ENCODE measurements at regions not wholly inside any gene's neighbourhood (a gene's known extent, or its start where the extent isn't known, plus 50 kb on each side); places are given as distances from the start of the nearest gene placed in this dataset.
"Not testable (repeated sequence)": the region's sequence is repeated elsewhere in the genome, so short reads cannot be mapped to it uniquely, and the experiment has no call there.

DNA sequence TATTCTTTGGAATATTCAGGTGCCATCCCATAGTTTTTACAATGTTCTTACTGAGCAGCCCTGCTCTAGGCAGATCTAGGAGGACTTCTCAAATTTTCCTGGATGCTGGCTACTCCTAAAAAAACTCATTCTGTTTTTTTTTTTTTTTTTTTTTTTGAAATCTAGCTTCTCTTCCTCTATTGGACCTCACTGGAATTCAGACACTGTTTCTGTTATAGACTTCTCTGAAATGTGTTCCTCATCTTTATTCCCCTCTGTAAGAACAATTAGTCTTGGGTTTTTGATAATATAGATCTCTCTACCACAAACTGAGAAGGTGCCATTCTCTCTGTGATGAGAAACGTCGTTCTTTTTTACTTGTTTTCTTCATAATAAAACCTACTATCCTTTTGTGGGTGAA, 115.3 kb upstream of the CCND2 start:
- DNase-seq (ENCODE audit: low read depth in 4 of 4, low spot score in 2 of 4) = no peak

DNA sequence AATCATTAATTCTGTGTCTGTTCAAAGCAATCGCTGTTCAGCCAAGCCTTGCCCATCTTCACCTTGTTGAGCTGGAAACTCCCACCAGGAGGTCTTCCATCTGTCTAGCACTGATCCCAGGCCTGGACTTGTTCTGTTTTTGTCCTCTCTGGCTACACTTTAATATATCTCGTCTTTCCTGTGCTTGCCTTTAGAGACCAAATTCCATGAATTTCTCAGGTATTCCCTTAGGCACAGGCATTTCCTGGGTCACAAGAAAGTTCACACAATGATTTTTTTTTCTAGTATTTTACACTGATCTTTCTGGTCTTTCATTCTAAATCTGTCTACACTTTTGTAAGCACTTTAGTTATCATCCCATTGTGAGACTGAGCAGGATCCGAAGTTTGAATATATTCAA, 116.4 kb upstream of the CCND2 start:
- DNase-seq (ENCODE audit: low read depth in 4 of 4, low spot score in 2 of 4) = no peak

DNA sequence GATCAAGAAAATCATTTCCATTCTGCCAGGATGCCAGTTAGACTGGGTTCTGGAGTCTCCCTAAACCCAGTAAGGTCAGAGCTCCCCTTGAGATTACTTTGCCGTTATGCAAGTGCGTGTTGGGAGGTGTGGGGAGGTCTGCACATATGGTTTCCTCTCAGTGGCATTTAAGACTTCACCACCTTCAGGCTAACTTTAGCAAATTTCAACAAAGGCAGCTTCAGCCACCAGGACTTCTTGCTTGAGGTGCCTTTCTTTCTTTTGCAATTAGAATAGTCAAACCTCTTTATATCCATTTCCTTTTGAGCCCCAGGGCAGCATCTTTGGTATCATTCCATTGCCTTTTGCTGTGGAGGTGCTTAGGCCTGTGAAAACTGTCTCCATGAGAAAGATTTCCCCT, 117.2 kb upstream of the CCND2 start:
- DNase-seq (ENCODE audit: low read depth in 4 of 4, low spot score in 2 of 4) = no peak

DNA sequence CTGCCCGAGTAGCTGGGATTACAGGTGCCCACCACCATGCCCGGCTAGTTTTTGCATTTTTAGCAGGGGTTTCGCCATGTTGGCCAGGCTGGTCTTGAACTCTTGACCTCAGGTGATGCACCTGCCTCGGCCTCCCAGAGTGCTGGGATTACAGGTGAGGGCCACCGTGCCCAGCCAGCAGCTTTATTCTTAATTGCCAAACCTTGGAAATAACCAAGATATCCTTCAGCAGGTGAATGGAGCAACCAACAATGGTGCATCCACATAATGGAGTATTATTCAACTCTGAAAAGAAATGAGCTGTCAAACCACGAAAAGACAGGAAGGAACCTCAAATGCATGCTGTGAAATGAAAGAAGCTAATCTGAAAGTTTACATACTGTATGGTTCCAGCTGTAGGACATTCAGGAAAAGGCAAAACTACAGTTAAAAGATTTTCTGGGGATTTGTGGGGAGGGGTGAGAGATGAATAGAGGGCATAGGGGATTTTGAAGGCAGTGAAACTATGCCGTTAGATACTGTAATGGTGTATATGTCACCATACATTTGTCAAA, 118.8 kb upstream of the CCND2 start:
- DNase-seq (ENCODE audit: low read depth in 4 of 4, low spot score in 2 of 4) = no peak

DNA sequence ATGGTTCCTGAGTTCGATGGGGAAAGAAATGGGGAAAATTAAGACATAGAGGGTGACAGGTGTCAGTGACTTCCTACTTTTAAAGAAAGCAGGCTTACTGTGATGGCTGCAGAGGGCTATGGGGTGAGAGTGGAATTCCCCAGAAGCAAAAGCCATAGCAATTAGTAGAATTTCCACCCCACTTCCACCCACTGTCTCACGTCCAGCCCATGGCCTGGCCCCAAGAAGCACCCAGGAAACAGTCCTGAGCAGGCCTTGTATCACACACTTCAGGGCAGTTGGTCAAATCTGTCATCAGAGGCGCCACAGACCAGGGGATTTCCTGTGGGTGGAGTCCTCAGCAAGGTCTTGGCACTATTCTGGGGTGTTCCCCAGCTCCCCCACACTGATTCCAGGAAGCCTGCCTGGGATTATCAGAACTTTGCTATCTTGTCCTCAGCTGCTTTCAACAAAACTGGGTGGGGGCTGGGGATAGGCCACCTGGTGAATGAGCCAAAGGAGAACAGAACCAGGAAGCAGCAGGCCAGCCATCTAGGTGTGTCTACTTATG, 120.1 kb upstream of the CCND2 start:
- DNase-seq (ENCODE audit: low read depth in 4 of 4, low spot score in 2 of 4) = no peak

DNA sequence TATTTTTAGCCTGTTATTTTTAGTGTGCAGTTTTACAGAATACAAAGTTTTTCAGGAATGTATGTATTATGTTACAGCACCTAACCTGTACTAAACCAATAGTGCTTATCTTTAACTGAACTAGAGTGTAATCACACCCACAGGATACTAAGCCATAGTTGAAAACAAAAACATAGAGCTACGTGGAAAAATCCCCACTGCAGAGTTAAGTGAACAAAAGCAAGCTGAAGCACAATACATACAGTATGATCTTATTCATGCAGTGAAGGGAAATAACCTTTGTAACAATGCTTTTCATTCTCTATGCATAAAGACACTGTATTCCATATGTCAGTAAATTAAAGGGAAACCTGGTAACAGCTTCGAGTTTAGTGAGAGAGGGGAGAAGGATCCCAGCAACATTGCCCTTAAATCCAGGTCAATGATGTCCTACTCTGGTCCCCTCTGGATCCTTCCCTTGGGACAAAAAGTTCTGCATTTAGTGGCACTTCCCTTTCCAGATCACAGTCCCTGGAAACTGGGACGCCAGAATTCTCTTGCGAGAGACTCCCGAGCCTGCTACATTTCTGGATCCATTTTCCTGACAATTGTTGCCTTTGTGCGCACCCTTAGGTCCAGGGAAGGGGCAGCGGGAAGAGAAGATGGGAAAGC, 121.3 kb upstream of the CCND2 start:
- no peak for DNase-seq (ENCODE audit: low read depth in 4 of 4, low spot score in 2 of 4)

DNA sequence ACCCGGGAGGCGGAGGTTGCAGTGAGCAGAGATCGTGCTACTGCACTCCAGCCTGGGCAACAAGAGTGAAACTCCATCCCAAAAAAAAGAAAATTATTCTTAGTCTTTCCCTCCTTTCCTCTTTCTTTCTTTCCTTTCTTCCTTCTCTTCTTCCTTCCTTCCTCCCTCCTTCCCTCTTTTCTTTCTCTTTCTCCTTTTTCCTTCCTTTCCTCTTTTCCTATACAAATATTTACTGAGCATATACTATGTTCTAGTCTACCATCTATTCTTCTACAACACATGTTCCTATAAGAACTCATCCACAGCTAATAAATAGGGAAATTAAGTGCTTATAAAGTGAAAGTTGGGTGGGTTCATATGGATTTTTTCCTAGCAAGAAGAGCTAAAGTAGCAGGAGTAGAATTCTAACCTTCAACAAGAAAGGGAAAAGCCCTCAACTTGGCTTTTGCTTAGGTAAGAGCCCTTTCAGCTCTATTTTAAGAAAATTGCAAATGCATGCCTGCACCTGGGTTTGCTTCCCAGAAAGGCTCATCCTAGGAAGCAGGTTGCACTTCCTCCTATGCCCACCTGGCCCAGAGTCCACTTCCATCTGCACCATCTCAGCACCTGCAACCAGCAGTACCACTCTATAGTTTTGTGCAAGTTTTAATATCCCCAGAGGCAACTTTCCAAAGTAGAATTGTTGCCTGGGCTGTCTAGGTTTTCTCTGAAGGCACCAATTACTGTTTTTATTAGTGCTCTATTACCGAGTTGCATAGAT, 122.0 kb upstream of the CCND2 start:
- no peak for DNase-seq (ENCODE audit: low read depth in 4 of 4, low spot score in 2 of 4)

DNA sequence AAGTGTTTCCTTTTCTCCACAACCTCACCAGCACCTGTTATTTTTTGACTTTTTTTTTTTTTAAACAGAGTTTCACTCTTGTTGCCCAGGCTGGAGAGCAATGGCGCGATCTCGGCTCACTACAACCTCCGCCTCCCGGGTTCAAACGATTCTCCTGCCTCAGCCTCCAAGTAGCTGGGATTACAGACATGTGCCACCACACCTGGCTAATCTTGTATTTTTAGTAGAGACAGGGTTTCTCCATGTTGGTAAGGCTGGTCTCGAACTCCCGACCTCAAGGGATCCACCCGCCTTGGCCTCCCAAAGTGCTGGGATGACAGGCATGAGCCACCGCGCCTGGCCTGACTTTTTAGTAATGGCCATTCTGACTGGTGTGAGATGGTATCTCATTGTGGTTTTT, 123.2 kb upstream of the CCND2 start:
- DNase-seq (ENCODE audit: low read depth in 4 of 4, low spot score in 2 of 4) = not testable (repeated sequence)

DNA sequence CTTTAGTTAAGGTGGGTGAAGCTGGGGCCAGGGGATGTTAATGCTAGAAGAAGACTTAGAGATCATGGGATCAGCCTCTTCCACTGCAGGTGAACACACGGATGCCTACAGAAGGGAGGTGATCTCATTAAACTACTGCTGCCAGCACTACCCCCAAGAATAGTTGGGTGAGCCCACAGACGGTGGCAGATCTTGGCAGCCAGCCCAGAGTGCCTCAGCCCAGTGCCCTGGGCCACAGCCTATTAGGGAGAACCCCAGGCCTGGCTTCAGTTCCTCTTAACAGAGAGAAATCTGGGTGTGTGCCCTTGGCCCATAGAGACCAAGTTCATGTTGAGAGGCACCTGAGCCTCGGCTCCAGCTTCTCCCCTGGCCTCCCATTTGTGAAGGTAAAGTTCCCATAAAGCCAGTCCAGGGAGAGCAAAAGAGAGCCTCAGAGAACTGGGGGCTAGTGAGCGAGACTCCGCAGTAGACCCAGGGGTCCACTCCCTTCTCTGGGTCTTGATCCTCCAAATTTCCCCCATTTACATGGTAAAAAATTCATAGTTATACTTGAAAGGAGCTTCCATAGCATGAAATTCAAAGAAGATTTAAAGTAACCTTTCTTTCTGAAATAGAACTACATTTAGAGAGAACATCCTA, 125.0 kb upstream of the CCND2 start:
- no peak for DNase-seq (ENCODE audit: low read depth in 4 of 4, low spot score in 2 of 4)

DNA sequence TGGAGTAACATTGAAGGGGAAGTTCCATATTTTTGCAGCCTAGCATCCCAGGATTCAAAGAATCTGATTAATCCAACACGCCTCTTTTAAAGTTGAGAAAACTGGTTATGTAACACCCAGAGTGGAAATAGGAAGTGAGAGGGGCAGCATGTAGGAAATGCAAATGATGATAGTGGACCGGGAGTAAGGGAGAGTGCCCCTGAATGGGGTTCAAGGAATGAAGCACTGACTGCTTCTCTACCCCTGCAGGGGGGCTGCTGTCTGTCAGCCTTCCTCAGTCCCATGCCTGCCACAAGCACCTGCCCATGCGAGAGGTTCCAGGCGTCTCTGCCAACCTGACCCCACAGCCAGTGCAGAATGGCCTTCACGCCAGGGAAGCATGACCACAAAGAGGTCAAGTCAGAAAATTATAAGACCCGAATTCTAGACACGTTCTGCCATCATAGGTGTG, 126.5 kb upstream of the CCND2 start:
- DNase-seq (ENCODE audit: low read depth in 4 of 4, low spot score in 2 of 4) = no peak

DNA sequence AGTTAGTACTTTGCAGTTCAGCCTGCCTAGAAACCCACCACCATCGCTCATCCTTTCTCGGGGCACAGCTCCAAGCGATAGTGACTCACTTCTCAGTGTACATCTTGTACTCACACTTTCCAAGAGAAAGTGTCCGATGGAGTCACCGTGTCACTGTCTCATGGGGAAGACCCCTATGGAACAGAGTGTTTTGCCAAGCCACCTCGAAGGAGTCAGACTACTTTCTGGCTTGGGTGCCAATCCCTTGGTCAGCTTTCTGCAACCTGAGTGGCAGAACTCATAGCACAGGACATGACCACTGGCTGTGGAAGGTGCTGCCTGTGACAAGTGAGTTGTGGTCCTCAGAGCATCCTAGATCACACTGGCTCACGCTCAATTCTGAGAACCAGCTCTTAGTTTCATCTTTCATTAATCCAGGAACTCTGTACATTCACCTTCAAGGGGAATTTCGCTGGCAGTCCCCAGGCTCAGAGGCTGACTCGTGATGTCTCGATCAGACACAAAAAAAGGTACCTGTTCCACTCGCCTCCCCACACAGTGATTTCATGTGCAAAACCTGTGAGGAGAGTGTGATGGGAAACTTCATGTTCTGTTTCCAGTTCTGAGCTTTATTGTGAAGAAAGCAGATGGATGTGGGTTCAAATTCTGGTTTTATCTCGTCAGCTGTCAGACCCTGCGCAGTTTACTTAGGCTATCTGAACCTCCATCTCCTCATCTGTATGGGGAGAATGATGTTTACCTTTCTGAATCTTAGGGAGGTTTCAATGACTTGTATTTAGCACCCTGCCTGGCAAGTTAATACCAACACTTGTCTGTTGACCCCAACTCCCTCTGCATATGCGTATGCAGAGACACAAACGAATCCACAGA, 127.3 kb upstream of the CCND2 start:
- no peak for DNase-seq (ENCODE audit: low read depth in 4 of 4, low spot score in 2 of 4)

DNA sequence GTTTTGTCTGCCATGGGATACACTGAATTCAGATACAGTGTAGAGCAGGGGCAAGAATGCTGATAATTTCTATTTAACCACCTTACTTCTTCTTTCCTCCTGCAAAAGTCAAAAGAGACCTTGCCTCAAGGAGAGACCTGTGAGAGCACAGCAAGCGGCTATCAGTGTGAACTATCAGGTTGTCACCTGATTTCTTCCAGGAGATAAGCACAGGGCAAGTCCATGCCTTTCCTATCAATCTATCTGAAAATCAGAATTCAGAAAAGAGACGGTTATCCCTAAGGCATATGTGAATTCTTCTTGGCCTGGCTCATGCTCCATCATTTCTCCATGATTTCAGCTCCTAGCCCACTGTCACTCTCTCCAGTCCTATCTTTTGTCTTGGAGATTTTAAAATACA, 128.9 kb upstream of the CCND2 start:
- no peak for DNase-seq (ENCODE audit: low read depth in 4 of 4, low spot score in 2 of 4)

DNA sequence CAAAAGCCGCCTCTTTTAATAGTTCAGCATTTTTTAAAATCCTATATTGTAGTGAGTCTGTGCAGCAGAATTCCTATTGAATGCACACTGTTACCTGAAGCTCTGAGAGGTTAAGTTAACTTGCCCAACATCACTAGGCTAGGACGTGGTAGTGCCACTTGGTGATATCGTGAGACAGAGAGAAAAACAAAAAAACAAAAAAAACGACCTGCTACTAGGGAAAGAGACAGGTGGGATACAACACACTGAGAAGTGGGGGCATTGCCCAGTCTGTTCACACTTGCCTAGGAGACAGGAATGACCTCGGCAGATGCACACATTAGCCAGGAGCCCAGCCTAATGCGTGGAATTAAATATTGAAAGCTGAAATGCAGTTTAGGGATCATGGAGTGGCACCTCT, 129.7 kb upstream of the CCND2 start:
- no peak for DNase-seq (ENCODE audit: low read depth in 4 of 4, low spot score in 2 of 4)

DNA sequence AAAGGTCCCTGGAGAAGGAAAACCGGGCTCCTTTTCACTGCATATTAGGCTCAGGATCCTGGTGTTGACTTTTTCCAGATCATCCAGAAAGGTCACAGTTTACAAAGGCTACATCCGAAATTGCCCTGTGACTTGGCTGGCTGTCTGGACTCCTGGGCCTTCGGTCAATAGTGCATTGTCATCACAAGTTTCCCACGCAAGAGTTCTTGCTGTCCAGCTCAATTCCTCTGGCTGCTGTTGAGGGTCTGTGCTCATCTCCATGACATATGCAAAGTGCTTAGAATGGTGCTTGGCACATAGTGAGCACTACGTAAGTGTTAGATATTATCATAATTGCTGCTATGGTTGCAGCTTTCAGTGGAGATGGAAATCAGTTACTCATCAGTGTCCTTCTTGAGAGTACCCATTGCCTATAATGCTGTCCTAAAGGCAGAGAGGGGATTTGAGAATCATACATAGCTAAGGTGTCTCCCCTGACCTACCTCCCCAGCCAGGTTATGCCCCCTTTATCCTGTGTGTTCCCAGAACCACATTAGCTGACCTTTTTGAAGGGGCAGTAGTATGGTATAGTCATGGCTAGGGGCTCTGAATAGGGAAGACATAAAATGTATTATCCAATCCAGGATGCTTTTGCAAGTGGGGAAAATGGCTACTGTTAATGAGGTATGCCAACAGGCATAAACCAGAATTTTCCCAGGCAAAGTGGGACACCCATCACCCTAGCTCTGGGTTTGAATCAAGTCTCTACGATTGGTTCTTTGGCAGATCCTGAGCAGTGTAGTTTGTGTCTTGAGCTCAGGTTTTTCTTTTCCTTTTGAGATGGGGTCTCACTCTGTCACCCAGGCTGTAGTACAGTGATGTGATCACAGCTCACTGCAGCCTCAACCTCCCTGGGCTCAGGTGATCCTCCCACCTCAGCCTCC, 132.0 kb upstream of the CCND2 start:
- DNase-seq (ENCODE audit: low read depth in 4 of 4, low spot score in 2 of 4) = no peak

DNA sequence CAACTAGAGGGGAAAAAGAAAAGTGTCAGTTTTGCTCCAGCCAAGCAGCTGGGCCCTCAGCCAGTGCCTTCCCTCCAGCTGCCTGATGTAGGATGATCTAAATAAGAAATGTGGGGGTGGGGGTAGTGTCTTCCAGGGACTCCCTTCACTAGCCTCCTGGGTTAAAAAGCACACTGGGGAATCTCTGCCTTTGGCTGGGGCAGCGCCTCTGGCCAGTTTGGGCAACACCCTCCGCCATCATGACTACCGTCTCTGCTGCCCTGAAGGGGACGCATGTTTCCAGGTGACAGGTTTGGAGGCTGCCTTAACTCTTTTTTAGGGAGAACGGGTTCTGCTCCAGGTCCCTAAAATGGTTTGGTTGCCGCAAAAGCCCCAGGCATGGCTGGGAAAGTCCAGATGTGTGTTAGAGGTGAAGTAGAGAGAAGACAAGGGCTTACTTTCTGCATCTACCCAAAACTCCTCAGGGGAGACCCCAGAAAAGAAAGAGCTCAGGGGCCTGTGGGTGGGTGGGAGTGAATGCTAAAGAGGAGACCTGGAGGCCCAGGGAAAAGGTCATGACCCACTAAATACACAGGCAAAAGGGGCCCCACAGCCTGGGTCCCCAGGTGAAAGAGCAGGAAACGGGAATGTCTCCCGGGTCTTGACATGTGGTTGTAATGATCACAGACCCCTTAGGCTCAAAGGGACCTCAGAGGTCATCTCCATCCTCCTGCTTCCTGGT, 132.8 kb upstream of the CCND2 start:
- no peak for DNase-seq (ENCODE audit: low read depth in 4 of 4, low spot score in 2 of 4)

DNA sequence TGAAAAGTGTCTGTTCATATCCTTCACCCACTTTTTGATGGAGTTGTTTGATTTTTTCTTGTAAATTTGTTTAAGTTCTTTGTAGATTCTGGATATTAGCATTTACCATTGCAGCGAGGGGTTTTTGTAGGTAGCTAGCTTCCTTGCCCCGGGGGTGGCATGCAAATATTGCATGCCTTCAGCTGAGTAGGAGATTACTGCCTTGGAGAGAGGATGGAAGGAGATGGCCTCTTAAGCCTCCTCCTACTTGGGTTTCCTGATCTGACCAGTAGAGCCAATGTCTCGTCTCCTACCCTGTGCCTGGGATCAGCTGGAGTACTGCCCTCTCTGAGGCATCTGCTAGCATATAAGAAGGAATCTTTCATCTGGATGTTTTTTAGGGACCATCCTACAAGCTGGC, 134.4 kb upstream of the CCND2 start:
- no peak for DNase-seq (ENCODE audit: low read depth in 4 of 4, low spot score in 2 of 4)

DNA sequence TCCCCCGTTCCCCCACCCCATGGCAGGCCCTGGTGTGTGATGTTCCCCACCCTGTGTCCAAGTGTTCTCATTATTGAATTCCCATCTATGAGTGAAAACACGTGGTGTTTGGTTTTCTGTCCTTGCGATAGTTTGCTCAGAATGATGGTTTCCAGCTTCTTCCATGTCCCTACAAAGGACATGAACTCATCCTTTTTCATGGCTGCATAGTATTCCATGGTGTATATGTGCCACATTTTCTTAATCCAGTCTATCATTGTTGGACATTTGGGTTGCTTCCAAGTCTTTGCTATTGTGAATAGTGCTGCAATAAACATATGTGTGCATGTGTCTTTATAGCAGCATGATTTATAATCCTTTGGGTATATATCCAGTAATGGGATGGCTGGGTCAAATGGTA, 135.0 kb upstream of the CCND2 start:
- not testable (repeated sequence) for DNase-seq (ENCODE audit: low read depth in 4 of 4, low spot score in 2 of 4)

DNA sequence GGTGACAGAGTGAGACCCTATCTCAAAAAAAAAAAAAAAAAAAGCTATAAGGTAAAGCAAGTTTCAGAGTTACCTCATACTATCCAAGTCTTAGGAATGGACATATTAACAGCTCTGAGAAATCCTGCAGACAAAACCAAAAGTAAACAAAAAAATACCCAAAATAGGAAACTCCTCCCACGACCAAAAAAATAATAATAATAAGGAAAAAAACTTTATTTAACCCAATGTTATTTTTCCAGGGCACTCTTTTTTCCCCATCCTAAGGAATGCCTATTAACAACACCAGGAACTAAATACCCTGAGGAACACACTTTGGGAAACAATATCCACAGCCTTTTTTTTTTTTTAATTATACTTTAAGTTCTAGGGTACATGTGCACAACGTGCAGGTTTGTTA, 135.5 kb upstream of the CCND2 start:
- DNase-seq (ENCODE audit: low read depth in 4 of 4, low spot score in 2 of 4) = no peak

DNA sequence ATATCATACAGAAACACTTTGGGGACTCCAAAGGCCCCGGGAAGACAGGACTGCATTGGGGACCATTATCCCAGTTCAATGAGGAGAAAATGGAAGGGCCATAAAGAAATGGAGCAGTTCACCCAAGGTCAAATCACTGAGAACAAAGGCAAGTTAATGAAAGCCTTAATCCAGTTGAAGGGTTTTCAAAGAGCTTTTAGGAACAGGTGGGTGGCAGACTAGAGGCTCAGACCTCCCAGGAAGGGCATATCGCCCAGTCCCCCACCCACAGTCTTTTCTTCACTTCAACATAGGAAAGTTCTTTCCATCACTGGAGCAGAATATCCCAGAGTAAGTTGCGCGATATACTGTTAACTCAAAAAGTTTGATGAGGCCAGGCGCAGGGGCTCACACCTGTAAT, 136.1 kb upstream of the CCND2 start:
- DNase-seq (ENCODE audit: low read depth in 4 of 4, low spot score in 2 of 4) = no peak

Data from left renal cortex interstitium (tissue), 4 donors.